Aorta (tissue), 5 donors: ENCODE measurements at regions not wholly inside any gene's neighbourhood (a gene's known extent, or its start where the extent isn't known, plus 50 kb on each side); places are given as distances from the start of the nearest gene placed in this dataset.
A peak's percentile ranks its signal among the peaks of the same experiment; 100 is the strongest.

Experiments
- ATAC-seq: fragments of 200-7000 bp; cut with Tn5 transposase; one replicate; pipeline ENCODE4 v1.9.1; 2022; ENCODE audit warnings: moderate library complexity; ENCODE audit not compliant: low FRiP score
- DNase-seq, 2 donors: peaks; one replicate each; pipeline ENCODE4 v3.0.0-alpha.2; 2020
- H3K27ac ChIP-seq, 2 donors: one replicate each; pipeline ENCODE4 v1.5.1; 2013; ENCODE audit warnings: low read length in 2 of 2, mild to moderate bottlenecking in 2 of 2, moderate library complexity in 2 of 2, control low read depth in 1 of 2, inconsistent platforms in 1 of 2, low read depth in 1 of 2
- H3K27me3 ChIP-seq, 2 donors: one replicate each; pipeline ENCODE4 v1.6.1; 2013; ENCODE audit warnings: control low read depth in 1 of 2, low read length in 1 of 2, mild to moderate bottlenecking in 1 of 2, moderate library complexity in 1 of 2; ENCODE audit not compliant: insufficient read depth in 2 of 2, control insufficient read depth in 1 of 2
- H3K36me3 ChIP-seq, 2 donors: one replicate each; pipeline ENCODE4 v1.6.1; 2013; ENCODE audit warnings: control low read depth in 1 of 2, low read length in 1 of 2, mild to moderate bottlenecking in 1 of 2; ENCODE audit not compliant: insufficient read depth in 2 of 2, control insufficient read depth in 1 of 2
- H3K4me1 ChIP-seq, 2 donors: one replicate each; pipeline ENCODE4 v1.6.1; 2013; ENCODE audit warnings: low read length in 2 of 2, control low read depth in 1 of 2, mild to moderate bottlenecking in 1 of 2, moderate library complexity in 1 of 2; ENCODE audit not compliant: insufficient read depth in 2 of 2, control insufficient read depth in 1 of 2
- H3K4me3 ChIP-seq, 2 donors: one replicate each; pipeline ENCODE4 v1.5.1; 2013; ENCODE audit warnings: low read length in 2 of 2, control low read depth in 1 of 2, mild to moderate bottlenecking in 1 of 2
- H3K9me3 ChIP-seq: one replicate; pipeline ENCODE4 v1.6.1; 2013; ENCODE audit warnings: mild to moderate bottlenecking, low read length; ENCODE audit not compliant: control insufficient read depth
- WGBS, 2 donors: extraction: QIAGEN DNeasy Blood & Tissue Kit; methylation state at CpG; one replicate each; pipeline ENCODE4 v1.1.7; 2013; 5-methylcytosine and 5-hydroxymethylcytosine counted together
- intact Hi-C, 2 donors: fragments of 100-400 bp; cut with DNase I; formaldehyde crosslinking; loops; one replicate each; pipeline versions ENCODE4 v1.14.2 to v1.15.0; 2022
- donor health status: healthy with polysubstance abuse.
- donor health status: Bipolar disorder and iron deficiency.
- donor health status: DM: no; HTN: no; CAD: no.
- donor health status: DM: no; HTN: no; CAD: no.
- donor health status: DM: yes; HTN: yes; CAD: no.

- no peak overlapping the region for H3K27ac ChIP-seq
- no peak for DNase-seq
- H3K36me3 ChIP-seq: no peaks in the 10 kb centered on the region
- WGBS, 2 donors: 91% methylated on average over 5 of the region's 5 CpGs
- no peaks in the 10 kb centered on the region for H3K27me3 ChIP-seq
- ATAC-seq: no peak
- no peaks in the 10 kb centered on the region for H3K4me1 ChIP-seq
- intact Hi-C loops: no loop called here
- H3K9me3 ChIP-seq: no peaks in the 10 kb centered on the region
- no peak overlapping the region for H3K4me3 ChIP-seq
Observed at GRCh38 chr2:224135881-224136280, 96.8 kb upstream of the SERPINE2 start.

GRCh38 chr2:224134003-224134734 is 95.1 kb upstream of the SERPINE2 start:
- no peak overlapping the region for H3K27ac ChIP-seq
- intact Hi-C loops: no loop called here
- H3K4me1 ChIP-seq: no peaks in the 10 kb centered on the region
- no peaks in the 10 kb centered on the region for H3K36me3 ChIP-seq
- no peak for ATAC-seq
- 74 to 85% methylated on average over 4 of the region's 4 CpGs for WGBS, 2 donors
- no peak overlapping the region for H3K4me3 ChIP-seq
- no peak for DNase-seq
- no peaks in the 10 kb centered on the region for H3K9me3 ChIP-seq
- no peaks in the 10 kb centered on the region for H3K27me3 ChIP-seq

GRCh38 chr2:224133387-224133786 is 94.3 kb upstream of the SERPINE2 start:
- no peaks in the 10 kb centered on the region for H3K36me3 ChIP-seq
- DNase-seq (no peak), ATAC-seq (no peak)
- 80 to 91% methylated on average over 4 of the region's 4 CpGs for WGBS, 2 donors
- intact Hi-C loops: no loop called here
- no peaks in the 10 kb centered on the region for H3K9me3 ChIP-seq
- no peak overlapping the region for H3K4me3 ChIP-seq
- no peaks in the 10 kb centered on the region for H3K27me3 ChIP-seq
- no peaks in the 10 kb centered on the region for H3K4me1 ChIP-seq
- H3K27ac ChIP-seq: no peak overlapping the region

DNA sequence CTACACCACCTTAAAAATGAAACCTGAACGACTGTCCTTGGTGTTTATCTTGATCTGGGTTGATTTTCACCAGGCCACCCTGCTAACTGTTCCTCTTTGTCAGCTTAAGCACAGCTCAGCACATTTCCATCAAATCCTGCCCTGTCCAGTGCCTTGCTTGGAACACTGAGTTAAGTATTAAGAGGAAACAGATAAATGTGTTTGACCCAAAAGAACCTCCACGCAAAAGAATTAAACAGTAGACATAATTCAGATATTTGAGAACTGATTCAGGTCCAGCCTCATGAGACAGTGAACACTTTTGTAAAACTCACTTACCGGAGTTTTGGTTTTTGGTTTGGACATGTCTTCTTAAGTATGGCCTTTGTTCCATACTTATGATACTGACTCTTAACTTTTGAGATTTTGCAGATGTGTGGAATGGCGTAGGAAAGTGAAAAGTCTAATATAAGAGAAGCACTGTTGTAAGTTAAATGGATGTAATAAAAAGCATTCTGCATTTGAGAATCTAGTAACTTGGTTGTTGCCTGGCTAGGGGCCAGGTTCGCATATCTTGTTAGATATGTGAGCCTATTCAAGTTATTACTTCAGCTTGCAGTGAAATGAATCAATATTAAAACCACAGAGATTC is 88.9 kb upstream of the SERPINE2 start:
- Histone ChIP-seq H3K27me3 (no peaks in the 10 kb centered on the region), H3K4me3 (no peak overlapping the region), H3K4me1 (no peaks in the 10 kb centered on the region), H3K9me3 (peaks cover 5% of the 10 kb centered on the region), H3K36me3 (no peaks in the 10 kb centered on the region), H3K27ac (no peak overlapping the region)
- intact Hi-C loops: no loop called here
- no peak for DNase-seq
- no peak for ATAC-seq
- 45 to 49% methylated on average over 5 of the region's 5 CpGs for WGBS, 2 donors

DNA sequence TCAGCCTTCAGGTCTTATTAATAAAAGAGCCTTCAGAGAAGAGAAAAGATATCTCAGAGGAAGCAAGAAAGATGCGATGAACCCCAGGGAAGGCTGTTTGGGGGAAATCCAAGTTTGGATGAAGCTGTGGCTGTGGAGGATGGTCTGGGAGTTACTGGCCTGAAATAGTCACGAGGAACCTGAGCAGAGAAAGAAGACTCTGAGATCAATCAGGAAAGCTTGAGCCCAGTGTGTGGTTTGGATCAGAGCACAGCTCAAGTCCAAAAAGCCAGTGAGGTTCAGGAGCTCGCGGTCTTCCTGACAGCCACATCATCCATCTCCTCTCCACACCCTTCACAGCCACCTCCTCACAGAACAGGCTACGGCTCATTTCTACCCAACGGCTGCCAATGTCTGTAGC is 87.4 kb upstream of the SERPINE2 start:
- intact Hi-C loops: no loop called here
- ATAC-seq: no peak
- no peaks in the 10 kb centered on the region for H3K36me3 ChIP-seq

DNA sequence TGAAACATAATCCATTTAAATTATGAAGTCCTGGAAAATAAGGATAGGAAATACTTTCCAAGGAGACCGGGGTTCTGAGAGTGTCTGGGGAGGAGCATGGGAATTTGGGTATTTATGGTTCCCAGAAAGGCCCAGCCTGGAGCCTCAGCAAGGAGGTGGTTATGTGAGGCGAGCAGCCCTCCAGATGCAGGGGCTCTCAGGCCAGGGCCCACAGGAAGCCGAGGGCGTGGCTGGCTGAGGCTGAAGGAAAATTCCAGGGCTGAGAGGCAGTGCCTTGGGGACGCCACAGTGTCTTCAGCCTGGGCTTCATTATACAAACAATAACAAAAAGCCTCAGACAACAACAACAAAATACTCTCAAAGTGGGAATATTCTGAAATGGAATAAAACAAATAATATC is 86.9 kb upstream of the SERPINE2 start:
- Histone ChIP-seq H3K4me3 (no peak overlapping the region), H3K36me3 (no peaks in the 10 kb centered on the region), H3K27ac (no peak overlapping the region), H3K4me1 (no peaks in the 10 kb centered on the region), H3K27me3 (no peaks in the 10 kb centered on the region), H3K9me3 (peaks cover 5% of the 10 kb centered on the region)
- DNase-seq: peak in 1 of 2 donors; percentile 60
- ATAC-seq: no peak
- intact Hi-C loops: no loop called here
- 56 to 73% methylated on average over 5 of the region's 5 CpGs for WGBS, 2 donors

More for the DNA sequence above, 87.4 kb upstream of the SERPINE2 start:
- no peak for DNase-seq
- peaks cover 5% of the 10 kb centered on the region for H3K9me3 ChIP-seq
- 83 to 89% methylated on average over 6 of the region's 6 CpGs for WGBS, 2 donors
- no peak overlapping the region for H3K4me3 ChIP-seq
- no peaks in the 10 kb centered on the region for H3K27me3 ChIP-seq
- H3K4me1 ChIP-seq: no peaks in the 10 kb centered on the region
- H3K27ac ChIP-seq: no peak overlapping the region

GRCh38 chr2:224122542-224122941 is 83.5 kb upstream of the SERPINE2 start:
- Histone ChIP-seq H3K4me1 (no peaks in the 10 kb centered on the region), H3K9me3 (peaks cover 5% of the 10 kb centered on the region), H3K36me3 (no peaks in the 10 kb centered on the region), H3K27ac (no peak overlapping the region), H3K4me3 (no peak overlapping the region), H3K27me3 (no peaks in the 10 kb centered on the region)
- intact Hi-C loops: no loop called here
- no peak for DNase-seq
- no peak for ATAC-seq

GRCh38 chr2:224121406-224122067 is 82.5 kb upstream of the SERPINE2 start:
- ATAC-seq: no peak

DNA sequence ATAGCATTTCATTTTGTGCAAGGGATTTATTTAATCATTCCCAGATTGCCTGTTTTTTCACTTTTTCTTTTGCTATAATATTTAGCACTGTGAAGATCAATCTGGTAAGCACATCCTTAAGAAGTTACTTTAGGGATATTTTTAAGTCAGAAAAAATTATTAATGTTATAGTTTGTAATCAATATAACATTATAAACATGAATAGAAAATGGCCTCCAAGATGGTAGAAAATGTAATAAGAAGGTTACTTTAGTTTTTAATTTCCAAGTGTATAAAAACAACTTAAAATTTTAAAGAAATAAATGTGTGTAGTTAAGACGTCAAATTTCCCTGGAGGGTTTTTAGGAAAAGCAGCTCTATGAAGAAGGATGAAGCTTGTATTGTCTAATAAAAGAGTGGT is 81.9 kb upstream of the SERPINE2 start:
- 76 to 87% methylated on average over 1 of the region's 1 CpG for WGBS, 2 donors
- Histone ChIP-seq H3K4me3 (no peak overlapping the region), H3K4me1 (no peaks in the 10 kb centered on the region), H3K27me3 (no peaks in the 10 kb centered on the region), H3K27ac (no peak overlapping the region), H3K9me3 (peaks cover 5% of the 10 kb centered on the region), H3K36me3 (no peaks in the 10 kb centered on the region)
- no peak for DNase-seq
- no peak for ATAC-seq
- intact Hi-C loops: no loop called here

More at GRCh38 chr2:224121406-224122067, 82.5 kb upstream of the SERPINE2 start:
- Histone ChIP-seq H3K36me3 (no peaks in the 10 kb centered on the region), H3K4me3 (no peak overlapping the region), H3K27ac (no peak overlapping the region), H3K4me1 (no peaks in the 10 kb centered on the region), H3K9me3 (peaks cover 5% of the 10 kb centered on the region), H3K27me3 (no peaks in the 10 kb centered on the region)
- DNase-seq: no peak
- WGBS, 2 donors: 83% methylated on average over 4 of the region's 4 CpGs
- intact Hi-C loops: no loop called here
